ENCODE measurements at regions not wholly inside any gene's neighbourhood (a gene's known extent, or its start where the extent isn't known, plus 50 kb on each side); places are given as distances from the start of the nearest gene placed in this dataset.

- Mint-ChIP-seq H3K27ac (no peak overlapping the region), H3K4me1 (peaks cover 20 to 38% of the 10 kb centered on the region in 2 donors)
- ATAC-seq (replicated peaks), result no peak
These were observed 1092.8 kb downstream of the PCDH9 start for GRCh38 chr13:66137384-66137783.

DNA sequence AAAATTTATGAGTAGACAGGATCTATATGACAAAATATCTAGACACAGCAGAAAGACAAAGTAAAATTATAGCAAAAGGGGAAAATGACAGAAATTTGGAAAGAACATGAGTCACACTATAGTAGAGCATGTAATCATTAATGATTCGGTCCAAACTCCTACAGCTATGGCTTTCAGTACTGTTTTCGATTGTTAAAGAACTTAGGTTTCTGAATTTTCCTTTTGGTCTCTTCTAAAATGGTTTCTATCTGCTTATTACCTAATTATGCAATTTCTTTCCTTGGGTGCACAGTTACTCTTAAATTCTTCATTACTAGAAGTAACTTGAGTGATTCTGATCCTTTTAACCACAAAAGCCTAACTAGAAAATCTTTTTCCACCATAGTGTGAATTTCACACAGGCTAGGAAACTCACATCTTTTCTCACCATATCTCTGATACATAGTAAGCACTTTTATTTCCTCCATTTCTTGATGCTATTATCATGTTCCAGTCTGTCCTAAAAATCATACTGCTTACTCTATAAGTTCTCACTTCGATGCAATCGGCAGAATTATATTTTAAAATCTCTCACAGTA is 1101.4 kb downstream of the PCDH9 start:
- Mint-ChIP-seq H3K36me3 (no peaks in the 10 kb centered on the region), H3K9me3 (no peaks in the 10 kb centered on the region), H3K27me3 (no peaks in the 10 kb centered on the region), H3K4me3 (no peak overlapping the region), H3K4me1 (peaks cover 4 to 12% of the 10 kb centered on the region in 2 donors), H3K27ac (no peak overlapping the region)
- ATAC-seq (replicated peaks) (peak; percentile 60 to 76), DNase-seq (no peak)

More at GRCh38 chr13:66137384-66137783, 1092.8 kb downstream of the PCDH9 start:
- Mint-ChIP-seq H3K4me3 (peak overlapping the region in 1 of 2 donors; percentile 4), H3K9me3 (no peaks in the 10 kb centered on the region), H3K36me3 (no peaks in the 10 kb centered on the region), H3K27me3 (no peaks in the 10 kb centered on the region)
- DNase-seq, result no peak

DNA sequence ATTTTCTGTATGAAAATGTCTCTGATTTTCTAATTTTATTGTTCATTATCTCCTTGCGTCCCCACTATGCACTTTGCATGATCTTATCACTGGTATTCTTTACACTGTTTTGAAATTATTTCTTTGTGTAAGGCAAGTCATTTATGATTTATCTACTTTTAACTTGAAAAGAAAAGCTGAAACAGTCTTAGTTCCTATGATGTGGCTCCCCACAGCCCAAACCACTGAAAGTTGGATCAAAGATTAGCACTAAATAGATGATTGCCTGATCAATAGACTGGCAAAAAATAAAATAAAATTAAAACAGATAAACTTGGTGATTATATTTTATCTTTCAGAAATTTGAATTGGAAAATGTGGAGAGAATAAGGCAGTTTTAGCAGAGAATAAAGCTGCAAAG is 1101.9 kb downstream of the PCDH9 start:
- Mint-ChIP-seq H3K36me3 (no peaks in the 10 kb centered on the region), H3K4me3 (no peak overlapping the region), H3K9me3 (no peaks in the 10 kb centered on the region), H3K4me1 (peaks cover 4 to 12% of the 10 kb centered on the region in 2 donors), H3K27ac (no peak overlapping the region), H3K27me3 (no peaks in the 10 kb centered on the region)
- ATAC-seq (replicated peaks) (no peak), DNase-seq (no peak)

DNA sequence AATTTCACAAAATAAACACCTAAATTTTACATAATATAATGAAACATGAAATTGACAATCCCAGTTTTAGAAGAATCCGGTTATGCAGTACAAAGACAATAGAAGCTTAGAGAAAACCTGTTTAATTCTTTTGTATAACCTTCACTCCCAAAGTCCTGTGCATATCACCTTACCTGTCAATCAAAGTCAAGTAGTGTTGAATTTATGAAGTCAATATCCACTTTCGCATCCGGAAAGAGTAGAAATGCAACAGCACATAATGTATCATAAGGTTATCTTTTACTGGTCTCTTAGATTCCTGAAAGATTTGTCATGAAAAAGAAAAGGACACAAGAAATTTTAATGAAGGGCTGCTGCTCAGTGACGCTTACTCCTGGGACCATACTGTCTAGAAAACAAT is 1112.6 kb downstream of the PCDH9 start:
- Mint-ChIP-seq H3K36me3 (no peaks in the 10 kb centered on the region), H3K27me3 (no peaks in the 10 kb centered on the region), H3K27ac (no peak overlapping the region), H3K4me3 (no peak overlapping the region), H3K4me1 (no peaks in the 10 kb centered on the region), H3K9me3 (no peaks in the 10 kb centered on the region)
- no peak for DNase-seq
- no peak for ATAC-seq (replicated peaks)

- no peak overlapping the region for H3K27ac Mint-ChIP-seq
- no peaks in the 10 kb centered on the region for H3K27me3 Mint-ChIP-seq
- no peak for DNase-seq
- H3K36me3 Mint-ChIP-seq, result no peaks in the 10 kb centered on the region
- H3K9me3 Mint-ChIP-seq, result no peaks in the 10 kb centered on the region
- no peaks in the 10 kb centered on the region for H3K4me1 Mint-ChIP-seq
- no peak for ATAC-seq (replicated peaks)
- no peak overlapping the region for H3K4me3 Mint-ChIP-seq
These were observed 1116.1 kb downstream of the PCDH9 start for GRCh38 chr13:66113882-66114526.

- Mint-ChIP-seq H3K27ac (no peak overlapping the region), H3K36me3 (no peaks in the 10 kb centered on the region), H3K4me1 (no peaks in the 10 kb centered on the region), H3K4me3 (no peak overlapping the region), H3K27me3 (no peaks in the 10 kb centered on the region), H3K9me3 (no peaks in the 10 kb centered on the region)
- ATAC-seq (replicated peaks) (no peak), DNase-seq (no peak)
These were observed 1118.5 kb downstream of the PCDH9 start for GRCh38 chr13:66111628-66112027.

GRCh38 chr13:66106246-66106645 is 1123.9 kb downstream of the PCDH9 start:
- Mint-ChIP-seq H3K9me3 (no peaks in the 10 kb centered on the region), H3K4me1 (no peaks in the 10 kb centered on the region), H3K27me3 (no peaks in the 10 kb centered on the region), H3K27ac (no peak overlapping the region), H3K36me3 (no peaks in the 10 kb centered on the region), H3K4me3 (no peak overlapping the region)
- no peak for DNase-seq
- no peak for ATAC-seq (replicated peaks)

- H3K27me3 Mint-ChIP-seq, result no peaks in the 10 kb centered on the region
- ATAC-seq (replicated peaks), result no peak
- H3K4me3 Mint-ChIP-seq, result no peak overlapping the region
- DNase-seq, result no peak
- no peaks in the 10 kb centered on the region for H3K9me3 Mint-ChIP-seq
- H3K36me3 Mint-ChIP-seq, result no peaks in the 10 kb centered on the region
- H3K27ac Mint-ChIP-seq, result no peak overlapping the region
- H3K4me1 Mint-ChIP-seq, result no peaks in the 10 kb centered on the region
These were observed 1127.3 kb downstream of the PCDH9 start for GRCh38 chr13:66102864-66103263.

DNA sequence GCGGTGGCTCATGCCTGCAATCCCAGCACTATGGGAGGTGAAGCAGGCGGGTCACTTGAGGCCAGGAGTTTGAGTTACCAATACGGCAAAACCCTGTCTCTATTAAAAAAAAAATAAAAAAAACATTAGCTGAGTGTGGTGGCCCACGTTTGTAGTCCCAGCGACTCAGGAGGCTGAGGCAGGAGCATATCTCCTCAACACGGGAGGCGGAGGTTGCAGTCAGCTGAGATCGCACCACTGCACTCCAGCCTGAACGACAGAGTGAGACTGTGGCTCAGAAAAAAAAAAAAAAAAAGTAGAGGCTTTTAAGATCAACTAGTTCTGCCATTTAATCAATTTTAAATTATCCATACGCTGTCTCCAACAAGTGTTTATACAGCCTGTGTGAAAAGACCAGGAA is 1130.3 kb downstream of the PCDH9 start:
- no peak for ATAC-seq (replicated peaks)
- Mint-ChIP-seq H3K4me1 (no peaks in the 10 kb centered on the region), H3K9me3 (no peaks in the 10 kb centered on the region), H3K4me3 (no peak overlapping the region), H3K36me3 (no peaks in the 10 kb centered on the region), H3K27ac (no peak overlapping the region), H3K27me3 (no peaks in the 10 kb centered on the region)
- DNase-seq, result no peak

GRCh38 chr13:66098931-66099628 is 1131.1 kb downstream of the PCDH9 start:
- H3K9me3 Mint-ChIP-seq, result peaks cover 0 to 2% of the 10 kb centered on the region in 2 donors
- no peak overlapping the region for H3K27ac Mint-ChIP-seq
- DNase-seq (no peak), ATAC-seq (replicated peaks) (no peak)
- no peaks in the 10 kb centered on the region for H3K36me3 Mint-ChIP-seq
- no peaks in the 10 kb centered on the region for H3K27me3 Mint-ChIP-seq
- H3K4me1 Mint-ChIP-seq, result no peaks in the 10 kb centered on the region
- H3K4me3 Mint-ChIP-seq, result no peak overlapping the region

GRCh38 chr13:66089711-66090110 is 1140.4 kb downstream of the PCDH9 start:
- Mint-ChIP-seq H3K27ac (no peak overlapping the region), H3K9me3 (peaks cover 0 to 5% of the 10 kb centered on the region in 2 donors), H3K4me3 (no peak overlapping the region), H3K36me3 (no peaks in the 10 kb centered on the region), H3K4me1 (no peaks in the 10 kb centered on the region), H3K27me3 (no peaks in the 10 kb centered on the region)
- no peak for DNase-seq
- no peak for ATAC-seq (replicated peaks)

DNA sequence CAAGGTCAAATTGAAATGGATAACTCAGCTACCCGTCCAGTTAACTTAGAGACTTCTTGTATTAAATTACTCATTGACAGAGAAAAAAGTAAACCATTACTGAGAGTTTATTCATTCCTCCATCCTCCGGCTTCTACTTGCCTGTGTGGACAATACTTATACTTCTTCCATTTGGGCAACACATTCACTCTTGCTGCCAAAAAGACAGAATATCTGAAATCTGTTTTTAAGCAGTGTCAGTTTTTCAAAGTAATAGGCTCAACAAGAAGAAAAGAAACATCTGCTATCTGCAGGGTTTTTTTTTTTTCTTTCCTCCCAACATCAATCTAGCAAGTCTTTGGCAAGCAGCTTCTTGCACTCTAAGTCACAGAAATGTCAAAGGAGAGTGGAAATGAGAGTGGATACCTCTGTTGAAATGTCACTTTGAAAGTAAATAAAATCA is 1142.8 kb downstream of the PCDH9 start:
- Mint-ChIP-seq H3K27me3 (no peaks in the 10 kb centered on the region), H3K9me3 (peaks cover 0 to under 1% of the 10 kb centered on the region in 2 donors), H3K4me3 (no peak overlapping the region), H3K4me1 (no peaks in the 10 kb centered on the region), H3K27ac (no peak overlapping the region), H3K36me3 (no peaks in the 10 kb centered on the region)
- DNase-seq, result no peak
- ATAC-seq (replicated peaks), result no peak

DNA sequence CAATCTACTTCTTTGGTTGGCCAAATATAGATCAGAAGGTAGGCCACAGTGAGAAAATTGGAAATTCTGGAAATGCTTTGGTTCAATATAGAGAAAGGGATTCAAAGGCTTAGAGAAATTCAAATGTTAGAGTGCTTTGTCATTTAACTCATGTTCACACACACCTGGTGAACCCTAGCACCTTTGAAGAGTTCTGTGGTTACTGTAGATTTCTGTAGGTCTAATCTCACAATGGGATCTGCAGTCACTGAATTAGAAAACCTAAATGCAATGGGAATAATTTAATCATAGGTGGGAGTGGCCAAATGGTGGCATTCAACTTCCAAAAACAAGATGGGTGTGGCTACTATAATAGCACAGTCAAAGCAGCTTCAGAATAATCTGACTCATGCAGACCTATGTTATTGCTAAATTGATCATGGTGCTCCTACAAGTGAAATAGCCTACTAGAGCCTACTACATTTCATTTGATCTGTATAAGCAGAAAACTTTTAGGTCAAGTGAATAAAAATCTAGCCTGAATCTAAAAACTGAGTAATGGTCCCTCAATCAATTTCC is 1152.9 kb downstream of the PCDH9 start:
- H3K4me1 Mint-ChIP-seq, result no peaks in the 10 kb centered on the region
- ATAC-seq (replicated peaks), result no peak
- no peak overlapping the region for H3K4me3 Mint-ChIP-seq
- H3K27me3 Mint-ChIP-seq, result no peaks in the 10 kb centered on the region
- no peak for DNase-seq
- H3K27ac Mint-ChIP-seq, result no peak overlapping the region
- H3K9me3 Mint-ChIP-seq, result no peaks in the 10 kb centered on the region
- H3K36me3 Mint-ChIP-seq, result no peaks in the 10 kb centered on the region

GRCh38 chr13:66076417-66076816 is 1153.7 kb downstream of the PCDH9 start:
- DNase-seq (no peak), ATAC-seq (replicated peaks) (no peak)
- no peaks in the 10 kb centered on the region for H3K36me3 Mint-ChIP-seq
- H3K27me3 Mint-ChIP-seq, result no peaks in the 10 kb centered on the region
- no peaks in the 10 kb centered on the region for H3K9me3 Mint-ChIP-seq
- H3K27ac Mint-ChIP-seq, result no peak overlapping the region
- H3K4me1 Mint-ChIP-seq, result no peaks in the 10 kb centered on the region
- no peak overlapping the region for H3K4me3 Mint-ChIP-seq
